HEK293 (cell line): ENCODE measurements at regions not wholly inside any gene's neighbourhood (a gene's known extent, or its start where the extent isn't known, plus 50 kb on each side); places are given as distances from the start of the nearest gene placed in this dataset.

Source experiments
- CTCF ChIP-seq: fragments of 450-650 bp; formaldehyde crosslinking; IDR thresholded peaks from 2 replicates; pipeline ENCODE4 v1.5.1; 2016; ENCODE audit warnings: missing biosample characterization, missing genetic modification characterization
- REST ChIP-seq: fragments of 450-650 bp; formaldehyde crosslinking; IDR thresholded peaks from 2 replicates; pipeline ENCODE4 v1.5.1; 2016; ENCODE audit warnings: missing biosample characterization, missing genetic modification characterization
- YY1 ChIP-seq: fragments of 450-650 bp; formaldehyde crosslinking; IDR thresholded peaks from 2 replicates; pipeline ENCODE4 v1.5.1; 2018; ENCODE audit warnings: missing biosample characterization, missing genetic modification characterization
- ZNF132 ChIP-seq: fragments of 450-650 bp; formaldehyde crosslinking; IDR thresholded peaks from 2 replicates; pipeline ENCODE4 v1.5.1; 2017; ENCODE audit warnings: missing biosample characterization, missing genetic modification characterization, borderline replicate concordance
- ZNF37A ChIP-seq: fragments of 450-650 bp; IDR thresholded peaks from 2 replicates; pipeline ENCODE4 v1.5.1; 2018; ENCODE audit warnings: missing biosample characterization, missing genetic modification characterization
- ZNF777 ChIP-seq: fragments of 450-650 bp; formaldehyde crosslinking; IDR thresholded peaks from 2 replicates; pipeline ENCODE4 v1.5.1; 2017; ENCODE audit warnings: missing biosample characterization, missing genetic modification characterization, borderline replicate concordance

- TF ChIP-seq ZNF37A (tag by site-specific recombination) (no peak), CTCF (tag by site-specific recombination) (no peak), ZNF777 (tag by site-specific recombination) (no peak), ZNF132 (no peak), YY1 (tag by site-specific recombination) (no peak), REST (tag by site-specific recombination) (no peak)
Measured at GRCh38 chr12:20089077-20089476, 279.3 kb upstream of the PDE3A start.
